ENCODE measurements at regions not wholly inside any gene's neighbourhood (a gene's known extent, or its start where the extent isn't known, plus 50 kb on each side); places are given as distances from the start of the nearest gene placed in this dataset.

DNA sequence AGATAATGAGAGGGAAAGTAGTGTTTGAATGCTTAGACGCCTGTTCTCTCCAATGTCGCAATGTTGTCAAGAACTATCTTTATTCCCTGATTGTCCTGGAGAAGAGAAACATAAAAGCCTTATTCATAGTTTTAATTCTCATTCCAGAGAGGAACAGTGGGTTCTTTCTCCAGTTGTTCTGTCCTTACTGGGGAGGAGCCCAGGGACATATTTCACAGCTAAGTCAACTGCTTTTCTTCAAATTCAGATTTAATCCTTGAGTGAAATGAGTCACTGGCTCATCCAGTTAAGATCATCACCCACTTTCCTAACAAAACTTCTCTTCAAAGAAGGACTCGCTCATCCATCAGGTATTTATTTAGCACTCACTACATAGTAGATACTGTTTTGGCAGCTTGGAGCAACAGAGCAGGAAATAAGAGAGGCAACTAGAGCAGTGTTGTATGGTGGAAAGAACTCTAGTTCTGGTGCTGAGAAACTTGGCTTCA lies 365.7 kb upstream of the USP24 start:
- Histone ChIP-seq H3K23ac (ENCODE audit: low read length in 2 of 2) (no peak overlapping the region), H2AFZ (ENCODE audit: low read depth, low read length) (no peak overlapping the region), H3K27me3 (ENCODE audit: control insufficient read depth in 1 of 2, insufficient read depth in 1 of 2, low read length in 2 of 2) (no peaks in the 10 kb centered on the region), H3K14ac (ENCODE audit: low read length in 2 of 2) (no peak overlapping the region), H3K27ac (ENCODE audit: low read length, poor library complexity, severe bottlenecking) (no peak overlapping the region), H3K4me3 (ENCODE audit: insufficient read depth in 1 of 2, low read depth in 1 of 2, low read length in 2 of 2) (peak overlapping the region in 1 of 2 experiments; percentile 13), H3K4me2 (ENCODE audit: low read length, poor library complexity, severe bottlenecking) (no peak overlapping the region), H3K9me3 (ENCODE audit: control insufficient read depth, low read length) (no peaks in the 10 kb centered on the region), H4K91ac (ENCODE audit: low read length) (no peak overlapping the region), H2BK15ac (ENCODE audit: low read depth, poor library complexity, severe bottlenecking) (no peak overlapping the region), H3K79me1 (replicated peaks; ENCODE audit: low read length, poor library complexity, severe bottlenecking) (no peaks in the 10 kb centered on the region), H3K4ac (ENCODE audit: low read depth in 1 of 2, low read length in 2 of 2) (no peak overlapping the region), H2AK5ac (ENCODE audit: low read length, severe bottlenecking) (no peak overlapping the region), H4K8ac (ENCODE audit: low read length) (no peak overlapping the region), H2BK120ac (ENCODE audit: low read depth, low read length) (no peak overlapping the region), H2BK12ac (ENCODE audit: low read length in 2 of 2) (no peak overlapping the region), H3K18ac (ENCODE audit: low read depth in 1 of 2, low read length in 2 of 2) (peak overlapping the region in 1 of 2 experiments; percentile 48), H3K4me1 (ENCODE audit: control insufficient read depth, insufficient read depth, low read depth, low read length) (no peaks in the 10 kb centered on the region), H2BK5ac (ENCODE audit: low read depth, low read length, poor library complexity, severe bottlenecking) (no peak overlapping the region), H3K36me3 (ENCODE audit: control insufficient read depth in 1 of 2, insufficient read depth in 2 of 2, low read depth in 1 of 2, low read length in 2 of 2) (no peaks in the 10 kb centered on the region), H3K9ac (ENCODE audit: low read length) (peak overlapping the region; percentile 60)
- no CpG with 5 or more reads among the region's 3 CpGs for WGBS
- peak; percentile 85 for DNase-seq

GRCh38 chr1:55579332-55580001 lies 364.3 kb upstream of the USP24 start:
- Histone ChIP-seq H2BK15ac (ENCODE audit: low read depth, poor library complexity, severe bottlenecking) (no peak overlapping the region), H3K4me3 (ENCODE audit: insufficient read depth in 1 of 2, low read depth in 1 of 2, low read length in 2 of 2) (no peak overlapping the region), H2AFZ (ENCODE audit: low read depth, low read length) (no peak overlapping the region), H2BK120ac (ENCODE audit: low read depth, low read length) (no peak overlapping the region), H2AK5ac (ENCODE audit: low read length, severe bottlenecking) (no peak overlapping the region), H3K4me2 (ENCODE audit: low read length, poor library complexity, severe bottlenecking) (no peak overlapping the region), H3K9me3 (ENCODE audit: control insufficient read depth, low read length) (no peaks in the 10 kb centered on the region), H3K36me3 (ENCODE audit: control insufficient read depth in 1 of 2, insufficient read depth in 2 of 2, low read depth in 1 of 2, low read length in 2 of 2) (no peaks in the 10 kb centered on the region), H3K27ac (ENCODE audit: low read length, poor library complexity, severe bottlenecking) (no peak overlapping the region), H4K8ac (ENCODE audit: low read length) (no peak overlapping the region), H2BK12ac (ENCODE audit: low read length in 2 of 2) (peak overlapping the region in 1 of 2 experiments; percentile 70), H3K79me1 (replicated peaks; ENCODE audit: low read length, poor library complexity, severe bottlenecking) (no peaks in the 10 kb centered on the region), H2BK5ac (ENCODE audit: low read depth, low read length, poor library complexity, severe bottlenecking) (no peak overlapping the region), H3K4ac (ENCODE audit: low read depth in 1 of 2, low read length in 2 of 2) (no peak overlapping the region), H3K27me3 (ENCODE audit: control insufficient read depth in 1 of 2, insufficient read depth in 1 of 2, low read length in 2 of 2) (no peaks in the 10 kb centered on the region), H3K18ac (ENCODE audit: low read depth in 1 of 2, low read length in 2 of 2) (no peak overlapping the region), H3K9ac (ENCODE audit: low read length) (no peak overlapping the region), H3K23ac (ENCODE audit: low read length in 2 of 2) (no peak overlapping the region), H3K4me1 (ENCODE audit: control insufficient read depth, insufficient read depth, low read depth, low read length) (no peaks in the 10 kb centered on the region), H3K14ac (ENCODE audit: low read length in 2 of 2) (no peak overlapping the region), H4K91ac (ENCODE audit: low read length) (no peak overlapping the region)
- WGBS, result 90% methylated on average over 2 of the region's 3 CpGs
- DNase-seq, result no peak

GRCh38 chr1:55578646-55579045 lies 363.5 kb upstream of the USP24 start:
- Histone ChIP-seq H3K9ac (ENCODE audit: low read length) (no peak overlapping the region), H3K18ac (ENCODE audit: low read depth in 1 of 2, low read length in 2 of 2) (peak overlapping the region in 1 of 2 experiments; percentile 50), H3K4me2 (ENCODE audit: low read length, poor library complexity, severe bottlenecking) (no peak overlapping the region), H3K4ac (ENCODE audit: low read depth in 1 of 2, low read length in 2 of 2) (no peak overlapping the region), H3K79me1 (replicated peaks; ENCODE audit: low read length, poor library complexity, severe bottlenecking) (no peaks in the 10 kb centered on the region), H2AK5ac (ENCODE audit: low read length, severe bottlenecking) (no peak overlapping the region), H3K36me3 (ENCODE audit: control insufficient read depth in 1 of 2, insufficient read depth in 2 of 2, low read depth in 1 of 2, low read length in 2 of 2) (no peaks in the 10 kb centered on the region), H4K8ac (ENCODE audit: low read length) (no peak overlapping the region), H3K9me3 (ENCODE audit: control insufficient read depth, low read length) (no peaks in the 10 kb centered on the region), H4K91ac (ENCODE audit: low read length) (peak overlapping the region; percentile 1), H3K14ac (ENCODE audit: low read length in 2 of 2) (peak overlapping the region in 1 of 2 experiments; percentile 1), H3K4me3 (ENCODE audit: insufficient read depth in 1 of 2, low read depth in 1 of 2, low read length in 2 of 2) (no peak overlapping the region), H2BK120ac (ENCODE audit: low read depth, low read length) (no peak overlapping the region), H2AFZ (ENCODE audit: low read depth, low read length) (no peak overlapping the region), H2BK12ac (ENCODE audit: low read length in 2 of 2) (no peak overlapping the region), H3K27me3 (ENCODE audit: control insufficient read depth in 1 of 2, insufficient read depth in 1 of 2, low read length in 2 of 2) (no peaks in the 10 kb centered on the region), H3K23ac (ENCODE audit: low read length in 2 of 2) (no peak overlapping the region), H2BK15ac (ENCODE audit: low read depth, poor library complexity, severe bottlenecking) (no peak overlapping the region), H3K4me1 (ENCODE audit: control insufficient read depth, insufficient read depth, low read depth, low read length) (no peaks in the 10 kb centered on the region), H3K27ac (ENCODE audit: low read length, poor library complexity, severe bottlenecking) (no peak overlapping the region), H2BK5ac (ENCODE audit: low read depth, low read length, poor library complexity, severe bottlenecking) (no peak overlapping the region)
- WGBS, result 100% methylated on average over 1 of the region's 1 CpG
- no peak for DNase-seq

DNA sequence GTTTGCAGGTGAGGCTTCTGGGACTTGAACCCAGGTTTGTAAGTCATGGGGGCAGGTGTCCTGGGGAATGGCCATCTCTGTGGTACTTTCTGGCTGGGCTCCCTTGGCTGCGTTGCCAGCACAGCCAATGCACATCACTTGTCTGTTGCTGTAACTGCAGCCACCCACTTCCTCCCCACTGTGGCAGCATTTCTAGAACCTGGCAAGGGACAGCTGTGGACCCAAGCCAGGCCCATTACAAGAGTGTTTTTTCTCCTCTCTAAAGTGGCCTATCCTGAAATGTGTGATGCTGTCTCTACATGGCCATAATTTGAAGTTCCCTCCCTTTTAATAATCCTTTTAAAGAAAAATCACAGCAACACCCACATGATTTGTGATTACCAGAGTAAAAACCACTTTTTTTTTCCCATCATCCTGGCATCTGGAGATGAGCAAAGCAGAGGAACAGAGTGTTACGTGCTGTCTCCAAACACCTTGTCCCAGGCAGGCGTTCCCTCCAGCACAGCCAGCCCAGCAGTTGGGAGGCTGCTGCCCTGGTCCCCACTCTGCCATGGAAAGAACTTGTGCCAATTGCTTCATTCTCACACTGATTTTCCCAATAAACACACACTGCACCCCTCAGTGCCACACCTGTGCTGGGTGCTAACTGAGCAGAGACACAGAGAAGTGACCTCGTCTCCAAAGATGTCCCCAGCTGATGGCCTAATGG lies 360.6 kb upstream of the USP24 start:
- Histone ChIP-seq H3K23ac (ENCODE audit: low read length in 2 of 2) (no peak overlapping the region), H3K4me1 (ENCODE audit: control insufficient read depth, insufficient read depth, low read depth, low read length) (peaks cover 2% of the 10 kb centered on the region), H2AFZ (ENCODE audit: low read depth, low read length) (no peak overlapping the region), H4K8ac (ENCODE audit: low read length) (no peak overlapping the region), H3K18ac (ENCODE audit: low read depth in 1 of 2, low read length in 2 of 2) (no peak overlapping the region), H2BK120ac (ENCODE audit: low read depth, low read length) (no peak overlapping the region), H3K4me3 (ENCODE audit: insufficient read depth in 1 of 2, low read depth in 1 of 2, low read length in 2 of 2) (no peak overlapping the region), H2BK5ac (ENCODE audit: low read depth, low read length, poor library complexity, severe bottlenecking) (no peak overlapping the region), H3K27me3 (ENCODE audit: control insufficient read depth in 1 of 2, insufficient read depth in 1 of 2, low read length in 2 of 2) (no peaks in the 10 kb centered on the region), H4K91ac (ENCODE audit: low read length) (no peak overlapping the region), H3K79me1 (replicated peaks; ENCODE audit: low read length, poor library complexity, severe bottlenecking) (no peaks in the 10 kb centered on the region), H2BK15ac (ENCODE audit: low read depth, poor library complexity, severe bottlenecking) (no peak overlapping the region), H2BK12ac (ENCODE audit: low read length in 2 of 2) (peak overlapping the region in 1 of 2 experiments; percentile 21), H3K4me2 (ENCODE audit: low read length, poor library complexity, severe bottlenecking) (no peak overlapping the region), H3K36me3 (ENCODE audit: control insufficient read depth in 1 of 2, insufficient read depth in 2 of 2, low read depth in 1 of 2, low read length in 2 of 2) (no peaks in the 10 kb centered on the region), H2AK5ac (ENCODE audit: low read length, severe bottlenecking) (no peak overlapping the region), H3K9me3 (ENCODE audit: control insufficient read depth, low read length) (no peaks in the 10 kb centered on the region), H3K4ac (ENCODE audit: low read depth in 1 of 2, low read length in 2 of 2) (no peak overlapping the region), H3K27ac (ENCODE audit: low read length, poor library complexity, severe bottlenecking) (no peak overlapping the region), H3K14ac (ENCODE audit: low read length in 2 of 2) (no peak overlapping the region), H3K9ac (ENCODE audit: low read length) (no peak overlapping the region)
- 98% methylated on average over 4 of the region's 4 CpGs for WGBS
- DNase-seq, result no peak
